Esophagus muscularis mucosa (tissue), 4 donors: ENCODE measurements at regions not wholly inside any gene's neighbourhood (a gene's known extent, or its start where the extent isn't known, plus 50 kb on each side); places are given as distances from the start of the nearest gene placed in this dataset.

Experiments
- CTCF ChIP-seq, 3 experiments: fragments of 200-600 bp in 2 of 3; fragments of 450-650 bp in 1 of 3; sonication (generic) in 2 of 3; IDR thresholded peaks; one replicate each; pipeline ENCODE4 v1.5.1; 2017 to 2019; ENCODE audit warnings: antibody characterized with exemption in 3 of 3, mild to moderate bottlenecking in 2 of 3, moderate library complexity in 1 of 3
- EP300 ChIP-seq: sonication (generic); formaldehyde crosslinking; IDR thresholded peaks from one replicate; pipeline ENCODE4 v1.6.1; 2017; ENCODE audit warnings: antibody characterized with exemption
- POLR2A ChIP-seq: fragments of 450-650 bp; IDR thresholded peaks from one replicate; pipeline ENCODE4 v1.6.1; 2017; ENCODE audit warnings: antibody characterized with exemption, moderate library complexity, mild to moderate bottlenecking, low read depth
- POLR2AphosphoS5 ChIP-seq, 2 donors: sonication (generic); formaldehyde crosslinking; IDR thresholded peaks; one replicate each; pipeline ENCODE4 v1.6.1; 2017; ENCODE audit warnings: antibody characterized with exemption in 2 of 2

GRCh38 chr5:113808956-113809355 lies 295.5 kb downstream of the YTHDC2 start:
- no peak for TF ChIP-seq CTCF (IDR thresholded peaks at IDR 0.05)
- TF ChIP-seq EP300, result no peak
- no peak for TF ChIP-seq POLR2A
- no peak for TF ChIP-seq POLR2AphosphoS5 (IDR thresholded peaks at IDR 0.05)
